SJSA1 (cell line): ENCODE measurements at regions not wholly inside any gene's neighbourhood (a gene's known extent, or its start where the extent isn't known, plus 50 kb on each side); places are given as distances from the start of the nearest gene placed in this dataset.

Experiments
- DNase-seq, 2 experiments: peaks; one replicate each; pipeline ENCODE4 v3.0.0-alpha.2; 2015 to 2020; ENCODE audit warnings: low spot score in 2 of 2, low read depth in 1 of 2
- H3K27ac ChIP-seq: fragments of 250-450 bp; sonication (Bioruptor Pico); 2 replicates; pipeline ENCODE4 v1.5.1; 2020; ENCODE audit warnings: mild to moderate bottlenecking, moderate library complexity
- H3K27me3 ChIP-seq: fragments of 250-450 bp; sonication (Bioruptor Pico); replicated peaks from 2 replicates; pipeline ENCODE4 v1.5.1; 2020; ENCODE audit warnings: mild to moderate bottlenecking, moderate library complexity
- H3K36me3 ChIP-seq: fragments of 250-450 bp; sonication (Bioruptor Pico); 2 replicates; pipeline ENCODE4 v1.5.1; 2020; ENCODE audit warnings: mild to moderate bottlenecking
- H3K4me1 ChIP-seq: fragments of 250-450 bp; sonication (Bioruptor Pico); replicated peaks from 2 replicates; pipeline ENCODE4 v1.6.1; 2021; ENCODE audit warnings: mild to moderate bottlenecking
- H3K4me3 ChIP-seq: fragments of 250-450 bp; sonication (Bioruptor Pico); 2 replicates; pipeline ENCODE4 v1.5.1; 2020; ENCODE audit warnings: mild to moderate bottlenecking
- H3K9me3 ChIP-seq: fragments of 250-450 bp; sonication (Bioruptor Pico); replicated peaks from 2 replicates; pipeline ENCODE4 v1.5.1; 2020; ENCODE audit warnings: mild to moderate bottlenecking

- DNase-seq, result no peak
- H3K36me3 ChIP-seq, result no peaks in the 10 kb centered on the region
- no peak overlapping the region for H3K4me3 ChIP-seq
- H3K4me1 ChIP-seq, result no peaks in the 10 kb centered on the region
- no peaks in the 10 kb centered on the region for H3K27me3 ChIP-seq
- 0 out of 2 replicates have a peak, but pooled peaks cover 2% of the 10 kb centered on the region for H3K9me3 ChIP-seq
- no peak overlapping the region for H3K27ac ChIP-seq
These were observed 400.0 kb downstream of the PLA2G4A start for GRCh38 chr1:187228790-187229189.

- DNase-seq, result no peak
- H3K9me3 ChIP-seq, result 0 out of 2 replicates have a peak, but pooled peaks cover 2% of the 10 kb centered on the region
- no peaks in the 10 kb centered on the region for H3K27me3 ChIP-seq
- no peaks in the 10 kb centered on the region for H3K36me3 ChIP-seq
- no peaks in the 10 kb centered on the region for H3K4me1 ChIP-seq
- no peak overlapping the region for H3K27ac ChIP-seq
- H3K4me3 ChIP-seq, result no peak overlapping the region
These were observed 400.7 kb downstream of the PLA2G4A start for GRCh38 chr1:187229496-187229895.

DNA sequence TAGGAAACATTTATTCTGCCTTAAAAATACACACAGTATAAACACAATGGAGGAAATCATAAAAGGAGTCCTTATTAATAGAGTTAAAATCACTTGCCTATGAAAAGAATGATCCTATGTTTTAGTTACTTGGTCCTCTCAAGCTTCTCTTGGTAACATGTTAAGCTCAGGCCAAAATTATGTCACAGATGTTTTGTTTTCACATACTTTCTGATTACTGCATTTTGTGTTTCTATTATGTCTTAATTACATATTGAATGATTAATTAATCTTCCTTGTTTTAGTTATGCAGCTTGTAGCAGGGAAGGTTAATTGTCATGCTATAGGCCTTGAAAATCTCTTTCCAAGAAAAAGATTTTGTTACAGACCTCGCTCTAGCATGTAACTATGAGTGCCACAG is 406.0 kb downstream of the PLA2G4A start:
- no peak overlapping the region for H3K27ac ChIP-seq
- no peak for DNase-seq
- no peak overlapping the region for H3K4me3 ChIP-seq
- no peaks in the 10 kb centered on the region for H3K27me3 ChIP-seq
- H3K9me3 ChIP-seq, result peaks cover 2% of the 10 kb centered on the region; the same call in 1 of the 2 replicates
- no peaks in the 10 kb centered on the region for H3K36me3 ChIP-seq
- H3K4me1 ChIP-seq, result no peaks in the 10 kb centered on the region

GRCh38 chr1:187236199-187236598 is 407.4 kb downstream of the PLA2G4A start:
- Histone ChIP-seq H3K27ac (no peak overlapping the region), H3K4me3 (no peak overlapping the region), H3K36me3 (no peaks in the 10 kb centered on the region), H3K27me3 (no peaks in the 10 kb centered on the region), H3K4me1 (no peaks in the 10 kb centered on the region), H3K9me3 (peaks cover 2% of the 10 kb centered on the region; the same call in 1 of the 2 replicates)
- DNase-seq, result no peak

GRCh38 chr1:187236676-187237075 is 407.9 kb downstream of the PLA2G4A start:
- Histone ChIP-seq H3K9me3 (peaks cover 2% of the 10 kb centered on the region; the same call in 1 of the 2 replicates), H3K36me3 (no peaks in the 10 kb centered on the region), H3K27me3 (no peaks in the 10 kb centered on the region), H3K4me1 (no peaks in the 10 kb centered on the region), H3K4me3 (no peak overlapping the region), H3K27ac (no peak overlapping the region)
- no peak for DNase-seq

- Histone ChIP-seq H3K4me3 (no peak overlapping the region), H3K4me1 (no peaks in the 10 kb centered on the region), H3K36me3 (no peaks in the 10 kb centered on the region), H3K9me3 (peaks cover 2% of the 10 kb centered on the region; the same call in 1 of the 2 replicates), H3K27ac (no peak overlapping the region), H3K27me3 (no peaks in the 10 kb centered on the region)
- no peak for DNase-seq
These were observed 408.8 kb downstream of the PLA2G4A start for GRCh38 chr1:187237542-187237941.

GRCh38 chr1:187241971-187242370 is 413.2 kb downstream of the PLA2G4A start:
- H3K36me3 ChIP-seq, result no peaks in the 10 kb centered on the region
- no peak overlapping the region for H3K27ac ChIP-seq
- H3K4me1 ChIP-seq, result no peaks in the 10 kb centered on the region
- no peak overlapping the region for H3K4me3 ChIP-seq
- H3K9me3 ChIP-seq, result no peaks in the 10 kb centered on the region
- DNase-seq, result no peak
- H3K27me3 ChIP-seq, result no peaks in the 10 kb centered on the region

- no peak for DNase-seq
- H3K4me1 ChIP-seq, result no peaks in the 10 kb centered on the region
- H3K27me3 ChIP-seq, result no peaks in the 10 kb centered on the region
- no peak overlapping the region for H3K4me3 ChIP-seq
- no peaks in the 10 kb centered on the region for H3K36me3 ChIP-seq
- no peaks in the 10 kb centered on the region for H3K9me3 ChIP-seq
- no peak overlapping the region for H3K27ac ChIP-seq
These were observed 415.9 kb downstream of the PLA2G4A start for GRCh38 chr1:187244623-187245022.

- Histone ChIP-seq H3K4me3 (no peak overlapping the region), H3K27me3 (no peaks in the 10 kb centered on the region), H3K27ac (no peak overlapping the region), H3K9me3 (no peaks in the 10 kb centered on the region), H3K36me3 (no peaks in the 10 kb centered on the region), H3K4me1 (no peaks in the 10 kb centered on the region)
- DNase-seq, result no peak
These were observed 416.5 kb downstream of the PLA2G4A start for GRCh38 chr1:187245201-187245600.

- Histone ChIP-seq H3K4me1 (no peaks in the 10 kb centered on the region), H3K4me3 (no peak overlapping the region), H3K27me3 (no peaks in the 10 kb centered on the region), H3K27ac (no peak overlapping the region), H3K9me3 (no peaks in the 10 kb centered on the region), H3K36me3 (no peaks in the 10 kb centered on the region)
- no peak for DNase-seq
These were observed 420.4 kb downstream of the PLA2G4A start for GRCh38 chr1:187249196-187249595.

GRCh38 chr1:187252923-187253322 is 424.2 kb downstream of the PLA2G4A start:
- Histone ChIP-seq H3K4me1 (no peaks in the 10 kb centered on the region), H3K27me3 (no peaks in the 10 kb centered on the region), H3K27ac (no peak overlapping the region), H3K36me3 (no peaks in the 10 kb centered on the region), H3K9me3 (no peaks in the 10 kb centered on the region), H3K4me3 (no peak overlapping the region)
- DNase-seq, result no peak

DNA sequence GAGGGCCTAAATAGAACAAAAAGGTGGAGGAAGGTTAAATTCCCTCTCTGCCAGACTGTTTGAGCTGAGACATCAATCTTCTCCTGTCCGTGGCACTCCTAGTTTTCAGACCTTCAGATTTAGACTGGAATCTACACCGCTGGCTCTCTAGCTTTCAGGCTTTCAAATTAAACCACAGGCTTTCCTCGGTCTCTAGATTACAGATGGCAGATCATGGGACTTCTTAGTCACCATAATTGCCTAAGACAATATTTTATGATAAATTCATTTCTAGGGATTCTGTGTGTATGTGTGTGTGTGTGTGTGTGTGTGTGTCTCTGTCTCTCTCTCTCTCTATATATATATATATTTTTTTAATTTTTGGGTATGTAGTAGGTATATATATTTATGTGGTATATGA is 428.7 kb downstream of the PLA2G4A start:
- Histone ChIP-seq H3K27me3 (no peaks in the 10 kb centered on the region), H3K27ac (no peak overlapping the region), H3K4me1 (no peaks in the 10 kb centered on the region), H3K4me3 (no peak overlapping the region), H3K36me3 (no peaks in the 10 kb centered on the region), H3K9me3 (no peaks in the 10 kb centered on the region)
- no peak for DNase-seq

DNA sequence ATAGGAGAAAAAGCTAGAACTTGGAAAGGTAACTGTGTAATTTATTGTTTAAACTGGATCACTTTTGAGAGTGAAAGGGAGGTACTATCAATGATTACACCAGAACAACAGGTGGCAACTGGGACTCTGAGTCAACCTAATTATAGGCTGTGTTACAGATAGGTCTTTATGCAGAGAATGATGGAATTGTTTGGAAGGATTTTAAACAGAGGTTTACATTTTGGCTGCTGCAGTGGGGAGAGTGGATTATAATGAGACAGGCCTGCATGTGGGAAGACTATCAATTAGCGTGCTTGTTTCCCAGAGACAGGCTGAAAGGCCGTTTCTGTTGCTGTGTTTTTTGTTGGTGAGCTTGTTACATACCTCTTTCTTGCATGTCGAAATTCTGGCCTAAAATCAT is 432.9 kb downstream of the PLA2G4A start:
- DNase-seq, result no peak
- no peaks in the 10 kb centered on the region for H3K4me1 ChIP-seq
- no peak overlapping the region for H3K4me3 ChIP-seq
- no peaks in the 10 kb centered on the region for H3K36me3 ChIP-seq
- H3K27me3 ChIP-seq, result no peaks in the 10 kb centered on the region
- no peak overlapping the region for H3K27ac ChIP-seq
- H3K9me3 ChIP-seq, result no peaks in the 10 kb centered on the region; the same call in 1 of the 2 replicates

GRCh38 chr1:187262731-187263130 is 434.0 kb downstream of the PLA2G4A start:
- Histone ChIP-seq H3K36me3 (no peaks in the 10 kb centered on the region), H3K9me3 (no peaks in the 10 kb centered on the region; the same call in 1 of the 2 replicates), H3K27me3 (no peaks in the 10 kb centered on the region), H3K4me3 (no peak overlapping the region), H3K27ac (no peak overlapping the region), H3K4me1 (no peaks in the 10 kb centered on the region)
- DNase-seq, result no peak

GRCh38 chr1:187264995-187265602 is 436.4 kb downstream of the PLA2G4A start:
- peak in 1 of 2 experiments; percentile 1 for DNase-seq
- Histone ChIP-seq H3K4me3 (no peak overlapping the region), H3K27ac (no peak overlapping the region), H3K9me3 (peaks cover 4% of the 10 kb centered on the region), H3K27me3 (no peaks in the 10 kb centered on the region), H3K4me1 (no peaks in the 10 kb centered on the region), H3K36me3 (no peaks in the 10 kb centered on the region)
